Tibial artery (tissue), 4 donors: ENCODE measurements at regions not wholly inside any gene's neighbourhood (a gene's known extent, or its start where the extent isn't known, plus 50 kb on each side); places are given as distances from the start of the nearest gene placed in this dataset.

Experiments used
- DNase-seq, 2 donors: peaks; one replicate each; pipeline ENCODE4 v3.0.0-alpha.2; 2019
- H3K27ac ChIP-seq, 2 donors: fragments of 200-600 bp; sonication (generic) in 1 of 2; 1 replicate in 1 of 2; 2 replicates in 1 of 2; pipeline ENCODE4 v1.5.1; 2018 to 2019; ENCODE audit warnings: mild to moderate bottlenecking in 1 of 2
- H3K27me3 ChIP-seq, 2 donors: fragments of 200-600 bp; sonication (generic) in 1 of 2; one replicate each; pipeline versions ENCODE4 v1.5.1 to v1.6.0; 2016 to 2019
- H3K36me3 ChIP-seq, 3 donors: fragments of 200-600 bp; sonication (generic) in 2 of 3; one replicate each; pipeline ENCODE4 v1.5.1; 2016 to 2019; ENCODE audit warnings: mild to moderate bottlenecking in 2 of 3
- H3K4me1 ChIP-seq, 4 donors: fragments of 200-600 bp; sonication (generic) in 2 of 4; 1 replicate in 3 of 4; 2 replicates in 1 of 4; pipeline ENCODE4 v1.5.1; 2016 to 2019
- H3K4me3 ChIP-seq, 2 donors: fragments of 200-600 bp; sonication (generic) in 1 of 2; 1 replicate in 1 of 2; 2 replicates in 1 of 2; pipeline ENCODE4 v1.5.1; 2018 to 2019; ENCODE audit warnings: mild to moderate bottlenecking in 2 of 2
- H3K9me3 ChIP-seq, 3 donors: fragments of 200-600 bp; sonication (generic) in 1 of 3; one replicate each; pipeline ENCODE4 v1.5.1; 2016 to 2019
- intact Hi-C: fragments of 100-400 bp; cut with DNase I; formaldehyde crosslinking; loops from one replicate; pipeline ENCODE4 v1.15.0; 2023; ENCODE audit warnings: low total_unique reads
- TF ChIP-seq, protein P1 (sequence below), 2 experiments: fragments of 200-600 bp in 1 of 2; fragments of 450-650 bp in 1 of 2; IDR thresholded peaks; one replicate each; pipeline ENCODE4 v1.5.1; 2017 to 2019; ENCODE audit warnings: antibody characterized with exemption in 2 of 2, mild to moderate bottlenecking in 1 of 2, moderate library complexity in 1 of 2

DNA sequence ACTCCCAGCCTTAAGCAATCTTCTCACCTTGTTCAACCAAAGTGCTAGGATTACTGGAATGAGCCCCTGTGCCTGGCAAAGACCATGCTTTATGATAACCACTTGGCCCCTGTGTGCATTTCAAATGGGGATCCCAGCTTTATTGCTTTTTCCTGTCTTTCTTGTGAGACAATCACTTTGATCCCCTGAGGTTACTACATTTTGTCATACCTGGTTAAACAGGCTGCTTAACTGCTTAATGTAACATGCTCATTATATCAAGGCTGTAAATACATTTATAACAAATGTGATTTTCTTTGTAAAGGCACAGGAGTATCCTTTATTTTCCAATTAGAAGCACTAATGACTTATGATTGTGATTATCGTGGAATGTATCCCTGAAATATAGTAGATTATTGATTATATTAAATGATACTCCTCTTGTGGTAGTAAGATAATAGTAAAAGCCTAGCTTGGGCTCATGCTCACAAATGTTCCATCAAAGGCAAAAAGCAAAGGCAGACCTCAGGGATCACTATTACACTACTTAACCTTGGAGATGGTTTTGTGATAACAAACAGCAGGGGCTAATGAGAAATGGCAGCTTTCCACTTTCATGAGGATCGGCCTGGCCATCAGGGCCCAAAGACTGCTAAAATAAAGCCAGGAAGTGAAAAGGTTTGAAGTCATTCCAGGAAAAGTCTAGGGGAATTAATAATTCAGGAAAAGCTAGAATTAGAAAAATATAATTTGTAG lies 290.8 kb upstream of the MDGA2 start:
- Histone ChIP-seq H3K36me3 (no peaks in the 10 kb centered on the region), H3K4me3 (no peak overlapping the region), H3K27me3 (no peaks in the 10 kb centered on the region), H3K4me1 (no peaks in the 10 kb centered on the region), H3K9me3 (peaks cover 0 to 3% (median 0%) of the 10 kb centered on the region in 3 donors), H3K27ac (no peak overlapping the region)
- TF ChIP-seq, protein P1, sequence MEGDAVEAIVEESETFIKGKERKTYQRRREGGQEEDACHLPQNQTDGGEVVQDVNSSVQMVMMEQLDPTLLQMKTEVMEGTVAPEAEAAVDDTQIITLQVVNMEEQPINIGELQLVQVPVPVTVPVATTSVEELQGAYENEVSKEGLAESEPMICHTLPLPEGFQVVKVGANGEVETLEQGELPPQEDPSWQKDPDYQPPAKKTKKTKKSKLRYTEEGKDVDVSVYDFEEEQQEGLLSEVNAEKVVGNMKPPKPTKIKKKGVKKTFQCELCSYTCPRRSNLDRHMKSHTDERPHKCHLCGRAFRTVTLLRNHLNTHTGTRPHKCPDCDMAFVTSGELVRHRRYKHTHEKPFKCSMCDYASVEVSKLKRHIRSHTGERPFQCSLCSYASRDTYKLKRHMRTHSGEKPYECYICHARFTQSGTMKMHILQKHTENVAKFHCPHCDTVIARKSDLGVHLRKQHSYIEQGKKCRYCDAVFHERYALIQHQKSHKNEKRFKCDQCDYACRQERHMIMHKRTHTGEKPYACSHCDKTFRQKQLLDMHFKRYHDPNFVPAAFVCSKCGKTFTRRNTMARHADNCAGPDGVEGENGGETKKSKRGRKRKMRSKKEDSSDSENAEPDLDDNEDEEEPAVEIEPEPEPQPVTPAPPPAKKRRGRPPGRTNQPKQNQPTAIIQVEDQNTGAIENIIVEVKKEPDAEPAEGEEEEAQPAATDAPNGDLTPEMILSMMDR (IDR thresholded peaks at IDR 0.05) = no peak
- DNase-seq = no peak
- intact Hi-C loops = no loop called here

DNA sequence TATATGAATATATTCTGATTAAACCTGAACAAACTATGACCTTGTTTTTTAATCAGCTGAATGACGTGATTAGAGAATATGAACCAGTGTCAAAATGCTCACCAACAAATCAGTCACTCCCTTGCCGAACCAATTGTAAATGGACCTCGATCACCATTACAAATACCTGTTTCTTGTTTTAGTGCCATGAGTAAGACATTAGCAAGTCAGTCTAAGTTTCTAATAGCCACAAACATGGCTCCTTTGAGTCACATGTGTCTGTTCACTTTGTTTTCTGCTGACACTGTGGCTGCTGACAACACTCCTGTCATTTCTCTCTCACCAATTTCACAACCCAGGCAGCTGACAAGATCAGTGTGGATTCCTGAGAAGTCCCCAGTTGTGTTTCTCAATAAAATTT lies 286.2 kb upstream of the MDGA2 start:
- intact Hi-C loops = no loop called here
- H3K36me3 ChIP-seq = no peaks in the 10 kb centered on the region
- H3K9me3 ChIP-seq = no peaks in the 10 kb centered on the region

DNA sequence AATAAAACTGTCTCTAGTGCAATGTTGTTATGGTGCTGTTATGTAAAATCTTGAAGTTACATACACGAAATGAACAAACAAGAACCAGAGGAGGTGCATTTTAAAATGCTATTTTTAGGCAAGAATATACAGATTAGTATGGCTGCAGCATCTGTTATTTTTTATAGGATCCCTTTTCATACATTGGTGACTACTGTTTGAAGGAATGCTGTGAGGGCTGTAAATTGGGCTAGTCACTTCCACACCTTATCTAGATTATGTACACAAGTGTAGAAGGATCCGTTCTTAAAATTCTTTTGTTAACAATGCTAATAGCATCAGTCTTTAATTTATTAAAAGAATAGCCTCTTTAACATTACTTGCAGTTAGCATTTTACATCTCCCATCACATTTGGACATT lies 284.3 kb upstream of the MDGA2 start:
- TF ChIP-seq, protein P1 (IDR thresholded peaks at IDR 0.05) = no peak

More for the DNA sequence above, 286.2 kb upstream of the MDGA2 start:
- no peak overlapping the region for H3K4me3 ChIP-seq
- TF ChIP-seq, protein P1 (IDR thresholded peaks at IDR 0.05) = no peak
- H3K4me1 ChIP-seq = no peaks in the 10 kb centered on the region
- H3K27me3 ChIP-seq = no peaks in the 10 kb centered on the region
- H3K27ac ChIP-seq = no peak overlapping the region
- DNase-seq = no peak

DNA sequence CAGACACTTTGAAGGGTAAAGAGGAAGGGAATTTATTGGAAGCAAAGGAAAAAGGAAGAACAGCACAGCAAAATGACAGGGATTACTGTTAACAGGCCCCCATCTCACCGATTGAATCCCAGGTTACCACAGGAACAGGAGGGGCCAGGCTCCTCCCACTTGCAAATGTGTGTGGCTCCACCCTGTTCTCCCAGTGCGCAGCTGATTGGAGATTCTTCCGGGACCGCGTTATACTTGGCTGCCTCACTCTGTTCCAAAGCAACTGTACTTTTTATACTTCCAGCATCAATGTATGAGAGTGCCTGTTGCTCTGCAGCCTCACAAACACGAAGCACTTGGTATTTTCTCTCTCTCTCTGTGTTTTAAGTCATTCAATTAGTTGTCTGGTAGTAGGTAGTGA lies 273.6 kb upstream of the MDGA2 start:
- H3K27ac ChIP-seq = no peak overlapping the region
- intact Hi-C loops = no loop called here
- TF ChIP-seq, protein P1 (IDR thresholded peaks at IDR 0.05) = no peak

More for the DNA sequence above, 284.3 kb upstream of the MDGA2 start:
- H3K27ac ChIP-seq = no peak overlapping the region
- intact Hi-C loops = no loop called here
- H3K9me3 ChIP-seq = no peaks in the 10 kb centered on the region
- H3K36me3 ChIP-seq = no peaks in the 10 kb centered on the region
- no peak for DNase-seq
- H3K27me3 ChIP-seq = no peaks in the 10 kb centered on the region
- H3K4me3 ChIP-seq = no peak overlapping the region
- H3K4me1 ChIP-seq = no peaks in the 10 kb centered on the region

DNA sequence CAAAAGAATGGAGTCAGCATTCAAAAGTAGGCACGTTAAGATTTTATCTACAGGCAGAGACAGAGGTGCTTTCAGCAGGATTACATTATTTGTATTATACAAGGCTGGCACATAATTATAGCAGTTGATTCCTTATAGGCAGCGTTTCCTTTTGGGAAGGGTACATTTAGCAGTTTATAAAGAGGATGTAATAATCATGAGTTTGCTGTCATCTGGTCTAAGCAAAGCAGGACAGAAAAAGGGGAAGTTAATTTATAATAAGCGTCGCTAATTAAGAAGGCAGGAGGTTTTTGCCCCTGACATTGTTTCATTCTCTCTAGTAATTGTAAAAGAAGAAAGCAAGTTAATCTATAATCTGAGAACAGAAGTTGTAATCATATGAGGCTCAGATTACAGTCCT lies 259.9 kb upstream of the MDGA2 start:
- TF ChIP-seq, protein P1 (IDR thresholded peaks at IDR 0.05) = no peak
- intact Hi-C loops = no loop called here
- H3K9me3 ChIP-seq = no peaks in the 10 kb centered on the region
- no peak overlapping the region for H3K4me3 ChIP-seq
- no peak for DNase-seq
- no peaks in the 10 kb centered on the region for H3K36me3 ChIP-seq
- H3K27me3 ChIP-seq = no peaks in the 10 kb centered on the region
- H3K27ac ChIP-seq = no peak overlapping the region
- no peaks in the 10 kb centered on the region for H3K4me1 ChIP-seq

More for the DNA sequence above, 273.6 kb upstream of the MDGA2 start:
- H3K36me3 ChIP-seq = no peaks in the 10 kb centered on the region
- no peak for DNase-seq
- no peaks in the 10 kb centered on the region for H3K4me1 ChIP-seq
- no peaks in the 10 kb centered on the region for H3K9me3 ChIP-seq
- no peak overlapping the region for H3K4me3 ChIP-seq
- H3K27me3 ChIP-seq = no peaks in the 10 kb centered on the region
